Renal cortical epithelial cell (primary cell): ENCODE measurements at regions not wholly inside any gene's neighbourhood (a gene's known extent, or its start where the extent isn't known, plus 50 kb on each side); places are given as distances from the start of the nearest gene placed in this dataset.

Experiments used
- DNase-seq: peaks from one replicate; pipeline ENCODE4 v3.0.0-alpha.2; 2011; ENCODE audit warnings: low read depth

DNA sequence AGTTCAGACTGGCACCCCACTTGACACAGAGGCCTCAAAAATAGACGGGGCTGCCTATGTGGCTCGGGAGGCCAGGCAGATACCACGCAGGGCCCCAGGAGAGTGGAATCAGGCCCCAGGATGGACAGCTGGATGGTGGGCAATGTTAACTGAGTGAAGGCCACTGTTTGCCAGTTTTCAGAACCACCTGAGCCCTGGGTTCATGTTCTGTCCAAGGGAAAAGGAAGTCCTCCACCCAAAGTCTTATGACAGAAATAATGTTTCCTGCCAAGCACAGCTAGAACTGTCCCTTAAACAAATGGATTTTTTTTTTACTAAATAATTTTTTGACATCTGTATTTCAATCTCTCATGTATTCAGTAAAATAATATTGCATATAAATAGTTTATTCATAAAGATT, 228.4 kb downstream of the KLF13 start:
- no peak for DNase-seq

DNA sequence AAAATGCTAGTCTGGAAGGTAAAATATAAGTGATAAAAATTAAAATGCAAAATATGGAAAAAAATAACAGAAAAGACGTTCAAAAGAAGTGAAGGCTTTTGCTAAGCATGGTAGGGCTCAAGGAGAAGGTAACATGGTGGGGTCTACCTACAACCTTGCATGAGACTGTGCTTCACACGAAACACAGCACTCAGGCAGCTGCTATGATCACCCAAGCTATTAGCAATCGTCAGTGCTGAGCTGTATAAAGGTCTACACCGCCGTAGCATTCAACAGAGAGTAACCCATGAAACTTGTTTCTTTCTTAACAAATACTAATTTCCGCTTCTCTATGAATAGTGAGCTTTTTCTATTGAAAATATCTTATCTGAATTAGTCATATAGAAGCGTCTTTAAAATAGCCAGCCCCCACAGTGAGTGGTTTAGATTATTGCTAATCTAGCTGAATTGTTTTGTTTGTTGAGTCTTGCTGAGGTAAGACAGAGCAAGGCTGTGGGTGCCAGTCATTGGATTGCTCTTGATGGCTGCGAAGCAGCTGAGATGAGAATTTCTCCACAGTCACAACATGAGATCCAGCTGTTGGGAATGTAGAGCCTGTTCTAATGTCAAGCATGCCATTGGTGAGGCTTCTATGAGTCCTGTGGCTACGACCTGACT, 230.0 kb downstream of the KLF13 start:
- no peak for DNase-seq

DNA sequence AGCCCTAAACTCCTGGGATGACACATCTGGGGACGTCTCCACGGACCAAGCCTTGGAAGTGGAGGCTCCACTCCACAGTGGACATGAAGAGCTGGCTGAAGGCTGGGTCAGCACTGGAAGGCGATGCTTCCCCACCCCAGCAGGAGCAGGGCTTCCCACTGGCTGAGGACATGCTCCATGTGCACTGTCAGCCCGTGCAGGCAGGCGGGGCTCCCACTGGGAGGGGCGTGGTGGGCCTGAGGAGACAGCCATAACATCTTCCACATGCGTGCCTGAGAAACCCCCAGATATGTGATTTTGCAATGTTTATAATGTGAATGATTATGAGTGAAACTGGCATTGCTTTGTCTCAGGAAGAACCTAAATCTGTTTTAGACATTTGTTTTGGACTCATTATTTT, 231.3 kb downstream of the KLF13 start:
- no peak for DNase-seq

DNA sequence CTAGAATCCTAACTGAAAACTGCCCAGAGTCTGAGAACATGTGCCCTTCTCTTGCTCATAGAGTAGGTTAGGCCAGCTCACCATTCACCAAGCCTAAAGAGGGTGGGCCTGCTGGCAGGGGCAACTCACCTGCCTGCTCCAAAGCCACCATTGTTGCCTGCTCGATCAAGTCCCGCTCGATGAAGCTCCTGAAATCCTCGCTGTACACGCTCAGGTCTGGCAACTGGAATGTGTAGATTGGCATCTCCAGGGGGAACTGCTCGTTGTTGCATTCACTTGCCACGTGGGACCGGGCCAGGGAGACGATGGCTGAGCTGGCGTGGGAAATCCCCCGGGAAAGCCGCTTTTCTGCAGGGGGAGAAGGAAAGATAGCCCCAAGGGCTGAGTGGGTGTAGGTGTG, 232.2 kb downstream of the KLF13 start:
- DNase-seq, result no peak

DNA sequence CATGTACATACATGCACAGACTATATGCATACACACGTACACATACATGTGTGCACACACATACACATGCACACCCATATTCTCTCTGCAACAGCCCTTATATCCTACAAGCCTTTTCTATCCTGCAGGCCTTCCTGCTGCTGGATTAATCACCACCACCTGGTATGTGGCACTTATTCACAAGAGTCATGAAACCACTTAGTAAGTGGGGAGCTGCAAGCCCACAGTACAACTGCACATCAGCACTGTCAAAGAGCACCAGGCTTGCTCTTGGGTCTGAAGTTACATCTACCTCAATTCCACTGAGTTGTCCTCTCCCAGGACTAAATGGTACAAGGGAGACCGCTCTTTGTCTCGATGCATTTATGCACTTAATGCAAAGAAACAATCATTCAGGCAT, 233.2 kb downstream of the KLF13 start:
- no peak for DNase-seq

DNA sequence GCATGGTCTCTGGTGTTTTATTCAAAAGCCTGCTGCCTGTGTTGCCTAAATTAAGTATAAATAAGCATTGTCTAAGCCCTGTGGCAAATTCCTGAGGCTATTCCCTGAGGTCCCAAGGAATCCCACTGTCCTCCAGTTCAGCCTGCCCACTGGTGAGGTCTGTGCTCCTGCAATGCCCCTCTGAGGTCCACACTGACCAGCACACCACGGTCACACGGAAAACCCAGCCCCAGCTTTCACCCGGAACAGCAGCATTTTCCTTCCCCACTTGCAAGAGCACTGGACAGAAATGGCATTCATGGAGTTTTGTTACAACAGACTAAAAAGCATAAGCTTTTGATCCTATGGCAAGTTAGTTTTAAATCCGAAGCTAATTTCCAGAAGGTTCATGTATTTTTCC, 234.0 kb downstream of the KLF13 start:
- no peak for DNase-seq

DNA sequence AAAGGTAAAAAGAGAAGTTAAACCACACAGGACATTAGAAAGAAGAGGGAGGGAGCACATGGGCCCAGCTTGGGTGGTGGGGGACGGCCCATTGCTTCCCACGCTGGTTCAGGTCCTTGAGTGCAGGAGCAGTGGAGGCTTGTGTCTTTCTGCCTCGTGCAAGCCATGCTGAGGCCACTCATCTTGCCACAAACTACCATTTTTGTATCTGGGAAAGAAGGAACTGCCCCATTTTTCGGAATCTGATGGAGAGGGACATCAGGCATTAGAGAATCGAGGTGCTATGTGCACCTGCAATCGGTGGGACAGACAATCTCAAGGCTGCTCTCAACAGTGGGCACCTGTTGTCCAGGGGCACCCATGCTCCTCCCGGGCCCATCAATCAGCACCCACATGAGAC, 234.5 kb downstream of the KLF13 start:
- DNase-seq, result no peak

DNA sequence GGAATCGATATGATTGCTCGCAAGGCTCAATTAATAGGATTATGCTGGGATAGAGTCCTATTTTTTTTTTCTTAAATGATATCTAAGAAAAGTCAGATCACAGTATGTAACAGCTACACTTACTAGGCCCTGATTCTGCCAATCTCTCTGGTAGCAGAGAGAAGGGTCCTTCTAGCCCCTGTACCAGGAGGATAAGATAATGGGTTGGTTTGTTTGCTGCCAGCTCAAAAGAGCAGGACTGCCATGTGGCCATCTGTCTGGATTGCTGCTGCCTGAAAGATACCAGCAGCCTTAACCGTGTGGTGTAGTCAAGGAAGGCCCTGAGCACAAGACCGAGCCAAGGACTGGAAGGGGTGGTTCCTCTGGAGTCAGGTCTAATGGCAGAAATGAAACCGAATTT, 236.4 kb downstream of the KLF13 start:
- no peak for DNase-seq

DNA sequence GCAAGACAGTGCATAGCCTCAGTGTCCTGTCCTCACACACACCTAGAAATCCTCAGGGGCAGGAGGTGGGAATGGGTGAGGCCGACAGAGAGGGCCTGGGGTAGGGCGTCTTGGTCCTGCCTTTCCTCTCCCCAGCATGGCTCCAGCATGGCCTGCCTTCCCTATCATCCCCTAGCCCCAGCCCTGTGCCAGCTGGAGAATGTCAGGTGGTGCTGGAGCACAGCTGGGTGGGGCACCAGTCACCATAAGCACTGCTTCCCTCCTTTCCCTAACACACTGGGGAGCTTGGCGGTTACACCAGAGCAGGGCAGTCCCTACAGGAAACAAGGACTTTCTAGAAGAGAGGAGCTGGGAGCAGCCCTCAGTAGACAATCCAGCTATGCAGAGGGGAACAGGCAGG, 236.8 kb downstream of the KLF13 start:
- DNase-seq, result no peak

DNA sequence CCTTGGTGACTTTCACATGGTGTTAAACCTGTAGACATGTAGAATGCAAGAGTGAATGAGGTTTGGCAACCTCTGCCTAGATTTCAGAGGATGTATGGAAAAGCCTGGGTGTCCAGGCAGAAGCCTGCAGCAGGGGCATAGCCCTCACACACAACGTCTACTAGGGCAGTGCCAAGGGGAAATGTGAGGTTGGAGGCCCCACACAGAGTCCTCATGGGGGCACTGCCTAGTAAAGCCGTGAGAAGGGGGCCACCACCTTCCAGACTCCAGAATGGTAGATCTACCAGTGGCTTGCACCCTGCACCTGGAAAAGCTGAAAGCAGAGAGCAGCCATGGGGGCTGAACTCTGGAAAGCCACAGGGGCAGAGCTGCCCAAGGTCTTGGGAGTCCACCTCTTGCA, 241.2 kb downstream of the KLF13 start:
- DNase-seq, result no peak

DNA sequence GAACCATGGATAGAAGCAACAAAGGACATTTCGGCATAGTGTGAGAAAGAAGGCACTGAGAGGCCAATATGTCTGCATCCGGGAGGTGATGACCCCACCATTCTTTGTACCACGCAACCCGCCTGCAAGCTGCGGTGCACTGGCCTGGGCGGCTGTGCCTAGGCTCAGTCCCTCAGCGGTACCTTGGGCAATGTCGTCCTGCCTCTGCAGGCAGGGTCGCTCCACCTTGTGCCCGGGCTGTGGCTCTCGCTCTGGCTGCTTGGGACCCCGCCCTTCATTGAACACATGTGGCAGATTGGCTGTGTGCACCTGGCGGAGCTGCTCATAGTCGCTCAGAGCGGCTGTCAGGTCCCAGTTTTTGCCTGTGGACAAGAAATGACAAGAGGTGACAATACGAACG, 243.2 kb downstream of the KLF13 start:
- no peak for DNase-seq

DNA sequence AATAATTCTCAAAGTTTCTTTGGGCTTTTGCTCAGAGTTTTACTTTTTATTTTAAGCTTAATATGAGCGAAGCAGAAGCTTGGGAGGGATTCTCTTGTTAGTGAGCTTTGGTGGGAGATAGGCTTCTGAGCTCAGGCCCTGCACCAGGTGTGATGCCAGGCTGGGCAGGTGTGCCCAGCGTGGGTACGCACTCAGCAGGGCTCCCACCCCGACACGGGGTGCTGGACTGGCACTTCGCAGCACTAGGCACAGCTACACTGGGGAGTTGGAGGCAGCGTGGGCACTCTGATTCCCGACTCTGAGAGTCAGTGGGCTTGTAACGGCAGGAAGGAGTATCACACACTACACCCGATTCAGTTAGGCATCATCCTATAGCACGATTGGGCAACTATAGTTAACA, 244.0 kb downstream of the KLF13 start:
- no peak for DNase-seq

DNA sequence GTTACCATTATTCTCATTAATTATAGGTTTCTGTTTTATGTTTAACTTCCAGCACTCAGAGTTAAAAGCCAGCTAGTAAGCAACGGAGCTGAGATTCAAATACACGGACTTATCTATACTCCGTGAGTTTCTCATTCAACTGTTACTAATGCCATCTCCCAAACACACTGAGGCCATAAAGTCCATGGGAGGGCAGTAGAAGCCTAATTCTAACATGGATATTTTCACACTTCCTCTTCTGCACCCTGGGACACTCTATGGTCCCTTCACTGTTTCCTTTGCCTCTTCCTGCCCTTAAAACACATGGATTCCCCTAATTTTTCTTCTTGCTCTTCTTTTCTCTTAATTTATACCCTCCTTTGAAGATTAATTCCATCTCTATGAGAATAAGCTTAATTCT, 245.0 kb downstream of the KLF13 start:
- DNase-seq, result no peak

DNA sequence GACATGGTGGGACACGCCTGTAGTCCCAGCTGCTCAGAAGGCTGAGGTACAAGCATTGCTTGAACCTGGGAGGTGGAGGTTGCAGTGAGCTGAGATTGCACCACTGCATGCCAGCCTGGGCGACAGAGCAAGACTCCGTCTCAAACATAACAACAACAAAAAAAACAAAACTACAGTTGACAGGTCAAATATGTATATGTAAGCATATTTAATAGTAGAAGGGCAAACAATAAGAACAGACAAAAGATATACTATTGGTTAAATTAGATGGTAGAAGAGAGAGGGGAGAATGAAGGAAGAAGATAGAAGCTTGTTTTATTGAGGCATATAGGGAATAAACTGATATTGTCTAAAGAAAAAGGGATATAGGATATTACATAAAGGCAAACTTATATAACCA, 247.1 kb downstream of the KLF13 start:
- no peak for DNase-seq

DNA sequence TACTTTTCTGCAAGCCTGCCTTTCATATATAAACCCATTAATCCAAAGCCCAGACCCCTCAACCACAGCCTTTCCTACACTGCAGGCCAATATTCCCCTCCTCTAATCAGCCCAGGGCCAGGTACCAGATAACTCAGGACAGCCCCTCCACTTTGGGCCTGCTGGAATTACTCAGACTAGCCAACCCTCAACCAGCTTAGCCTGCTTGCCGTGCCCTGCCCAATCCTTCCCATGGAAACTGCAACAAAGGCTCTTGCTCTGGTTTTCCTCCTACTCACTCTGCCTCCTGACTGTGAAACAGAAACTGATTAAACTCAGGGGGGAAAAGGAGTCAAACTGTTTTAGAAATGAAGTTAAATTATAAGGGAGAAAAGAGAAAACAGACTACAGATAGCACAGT, 248.1 kb downstream of the KLF13 start:
- no peak for DNase-seq

DNA sequence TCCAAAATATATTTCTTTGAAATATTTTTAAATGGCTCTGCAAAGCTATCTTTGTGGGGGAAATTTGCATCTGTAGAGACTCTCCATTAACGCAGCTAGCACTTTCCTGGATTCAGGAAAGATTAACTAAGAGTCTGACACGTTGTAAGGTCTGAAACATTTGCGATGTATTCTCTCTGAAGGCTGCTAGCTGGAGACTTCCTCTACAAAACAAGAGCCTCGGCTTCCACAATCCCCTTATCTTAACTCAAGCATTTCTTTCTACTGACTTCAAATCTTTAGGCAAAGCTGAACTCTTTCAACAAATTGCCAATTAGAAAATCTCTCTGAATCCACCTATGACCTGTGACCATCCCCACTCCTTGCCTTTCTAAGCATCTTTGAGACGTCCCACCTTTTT, 250.5 kb downstream of the KLF13 start:
- no peak for DNase-seq

DNA sequence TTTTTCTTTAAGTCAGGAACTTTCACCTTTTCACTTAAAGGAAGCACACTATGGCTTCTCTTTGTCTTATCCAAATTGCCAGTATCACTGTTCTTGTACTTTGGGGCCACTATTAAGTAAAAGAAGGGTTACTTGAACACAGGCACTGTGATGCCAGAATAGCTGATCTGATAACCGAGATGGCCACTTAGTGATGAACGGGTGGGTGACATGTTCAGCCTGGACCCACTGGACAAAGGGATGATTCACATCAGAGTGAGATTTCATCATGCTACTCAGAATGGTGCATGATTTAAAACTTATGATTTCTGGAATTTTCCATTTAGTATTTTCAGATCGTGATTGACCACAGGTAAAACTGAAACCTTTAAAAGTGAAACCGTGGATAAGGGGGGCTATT, 252.6 kb downstream of the KLF13 start:
- DNase-seq, result no peak

DNA sequence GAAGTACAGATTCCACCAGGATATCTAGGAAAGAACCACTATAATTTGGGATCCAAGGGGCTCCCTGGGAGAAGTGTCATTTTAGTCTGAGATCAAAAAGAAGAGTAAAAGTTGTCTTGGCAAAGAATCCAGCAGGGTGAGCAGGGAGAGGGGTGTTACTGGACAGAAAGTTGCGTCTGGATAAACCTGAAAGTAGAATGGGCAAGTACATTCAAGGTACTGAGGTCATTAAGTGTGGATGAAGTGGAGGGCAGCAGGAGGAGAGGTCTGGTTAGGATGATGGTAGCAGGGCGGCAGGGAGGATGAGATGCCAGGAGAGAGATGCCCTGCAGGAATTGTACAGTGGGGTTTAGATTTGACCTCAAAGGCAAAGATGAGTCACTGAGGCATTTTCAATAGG, 253.3 kb downstream of the KLF13 start:
- no peak for DNase-seq

DNA sequence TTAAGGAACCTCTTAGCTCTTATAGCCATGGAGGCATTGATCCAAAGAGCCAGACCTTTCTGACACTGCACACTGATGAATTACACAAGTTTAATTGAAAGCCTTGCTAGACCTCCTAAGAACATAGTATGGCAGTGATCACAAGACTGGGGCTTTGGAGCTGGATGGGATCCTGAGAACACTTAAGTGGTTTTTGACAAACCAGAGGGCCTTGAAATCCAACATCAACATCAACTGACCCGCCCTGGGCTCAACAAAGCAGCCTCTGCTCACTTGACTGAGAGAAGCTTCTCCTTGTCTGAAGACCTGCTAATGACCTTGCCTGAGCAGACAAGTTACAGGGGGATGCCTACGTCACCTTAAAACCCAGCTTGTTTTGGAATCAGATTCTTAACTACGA, 257.6 kb downstream of the KLF13 start:
- DNase-seq, result no peak

DNA sequence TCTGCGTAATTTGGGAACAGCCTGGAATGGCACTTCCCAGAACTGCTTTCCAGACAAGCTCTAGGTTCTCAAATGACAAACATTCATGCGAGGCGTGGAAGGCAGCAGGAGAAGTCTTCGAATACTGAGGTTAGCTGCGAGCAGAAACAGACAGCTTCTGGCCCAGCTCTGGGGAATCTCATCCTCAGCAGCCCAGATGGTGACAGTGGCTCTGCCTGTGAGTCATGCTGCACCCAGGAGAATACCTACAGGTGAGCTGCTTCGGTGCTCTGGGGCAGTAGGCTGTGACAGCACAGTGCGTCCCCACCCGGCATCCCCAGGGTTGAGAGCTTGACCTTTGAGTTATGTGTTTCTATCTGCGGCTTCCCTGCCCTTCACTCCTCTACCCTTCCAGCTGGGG, 258.6 kb downstream of the KLF13 start:
- no peak for DNase-seq

DNA sequence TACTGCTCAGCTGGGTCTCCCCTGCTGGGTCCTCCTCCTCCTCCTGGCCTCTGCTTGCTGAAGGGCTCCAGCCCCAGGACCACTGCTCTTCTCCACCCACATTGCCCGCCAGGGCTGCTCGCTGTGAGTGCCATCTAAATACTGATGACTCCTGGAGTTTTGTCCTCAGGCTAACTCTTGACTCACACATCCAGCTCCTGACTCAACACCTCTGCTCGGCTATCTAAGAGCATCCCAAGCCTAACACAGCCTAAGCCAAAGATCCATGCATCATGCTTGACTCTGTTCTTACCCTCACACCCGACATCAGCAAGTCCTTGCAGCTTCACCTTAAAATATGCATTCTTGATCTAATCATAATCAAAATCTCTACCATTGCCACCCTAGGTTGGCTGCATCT, 260.2 kb downstream of the KLF13 start:
- no peak for DNase-seq

DNA sequence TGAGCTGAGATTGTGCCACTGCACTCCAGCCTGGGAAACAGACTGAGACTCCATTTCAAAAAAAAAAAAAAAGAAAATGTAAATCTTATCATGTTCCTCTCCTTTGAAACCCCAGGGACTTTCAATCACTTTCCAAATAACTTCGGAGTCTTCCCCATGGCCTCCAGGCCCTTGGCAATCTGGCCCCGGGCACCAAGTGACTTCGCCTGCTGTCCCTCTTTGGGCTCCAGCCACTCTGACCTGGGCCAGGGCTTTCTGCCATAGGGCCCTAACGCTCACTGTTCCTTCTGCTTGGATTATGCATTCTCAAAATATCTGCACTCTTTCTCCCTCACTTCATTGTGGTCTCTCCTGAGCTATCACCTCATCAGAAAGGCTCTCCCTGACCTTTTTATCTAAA, 260.9 kb downstream of the KLF13 start:
- DNase-seq, result no peak

DNA sequence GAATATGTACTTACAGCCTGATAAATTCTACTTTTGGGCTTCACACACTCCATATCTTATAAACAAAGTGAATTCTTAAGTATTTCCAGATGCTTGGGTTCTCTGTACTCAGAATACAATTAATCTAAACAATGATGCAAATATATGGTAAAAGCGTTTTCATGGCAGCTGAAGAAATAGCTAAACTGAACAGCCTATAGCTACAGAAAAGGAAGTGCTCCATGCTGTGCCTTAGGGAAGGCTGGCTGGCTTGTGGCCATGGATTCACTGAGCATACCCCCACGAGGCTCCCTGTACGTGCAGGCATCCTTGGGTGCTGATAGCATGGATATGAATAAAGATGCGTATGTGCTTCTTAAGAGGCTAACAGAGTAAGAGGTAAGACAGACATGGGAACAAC, 264.0 kb downstream of the KLF13 start:
- no peak for DNase-seq

DNA sequence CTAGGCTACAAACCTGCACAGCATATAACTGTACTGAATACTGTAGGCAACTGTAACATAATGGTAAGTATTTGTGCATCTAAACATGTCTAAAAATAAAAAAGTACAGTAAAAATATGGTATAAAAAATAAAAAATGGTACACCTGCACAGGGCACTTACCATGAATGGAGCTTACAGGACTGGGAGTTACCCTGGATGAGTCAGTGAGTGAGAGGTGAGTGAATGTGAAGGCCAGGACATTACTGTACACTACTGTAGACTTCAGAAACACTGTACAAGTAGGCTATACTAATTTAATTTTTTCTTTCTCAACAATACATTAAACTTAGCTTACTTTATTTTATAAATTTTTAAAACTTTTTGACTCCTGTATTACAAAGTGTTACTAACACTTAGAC, 265.3 kb downstream of the KLF13 start:
- DNase-seq, result no peak

DNA sequence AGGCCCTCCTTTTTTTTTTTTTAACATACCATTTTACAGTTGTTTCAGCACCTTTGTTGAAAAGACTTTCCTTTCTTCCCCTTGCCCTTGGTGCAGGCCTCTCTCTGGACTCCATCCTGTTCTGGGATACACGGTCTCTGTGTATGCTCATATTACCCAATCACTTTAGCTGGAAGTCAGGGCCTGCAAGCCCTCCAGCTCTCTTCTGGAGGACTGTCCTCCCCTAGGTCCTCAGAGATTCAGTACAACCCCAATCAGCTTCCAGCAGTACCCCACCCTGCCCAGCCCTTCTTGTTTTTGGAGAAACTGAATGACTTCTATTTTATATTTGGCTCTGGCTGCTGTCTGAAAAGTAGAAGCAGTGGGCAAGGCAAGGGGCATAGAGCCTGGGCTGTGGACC, 270.8 kb downstream of the KLF13 start:
- DNase-seq, result no peak
